OCI-LY7 (cell line): ENCODE measurements at regions not wholly inside any gene's neighbourhood (a gene's known extent, or its start where the extent isn't known, plus 50 kb on each side); places are given as distances from the start of the nearest gene placed in this dataset.

Experiments
- EZH2phosphoT487 ChIP-seq: fragments of 200-600 bp; sonication (generic); IDR thresholded peaks from 2 replicates; pipeline ENCODE4 v1.6.1; 2018; ENCODE audit warnings: low read depth, borderline replicate concordance, mild to moderate bottlenecking, mixed run types, antibody characterized with exemption, low read length, moderate library complexity, mixed read lengths
- TF ChIP-seq, protein P1 (sequence below): fragments of 200-600 bp; sonication (generic); conservative IDR thresholded peaks from 2 replicates; pipeline ENCODE4 v1.5.1; 2014; ENCODE audit warnings: mild to moderate bottlenecking, antibody characterized with exemption, low read length, moderate library complexity, mixed read lengths

DNA sequence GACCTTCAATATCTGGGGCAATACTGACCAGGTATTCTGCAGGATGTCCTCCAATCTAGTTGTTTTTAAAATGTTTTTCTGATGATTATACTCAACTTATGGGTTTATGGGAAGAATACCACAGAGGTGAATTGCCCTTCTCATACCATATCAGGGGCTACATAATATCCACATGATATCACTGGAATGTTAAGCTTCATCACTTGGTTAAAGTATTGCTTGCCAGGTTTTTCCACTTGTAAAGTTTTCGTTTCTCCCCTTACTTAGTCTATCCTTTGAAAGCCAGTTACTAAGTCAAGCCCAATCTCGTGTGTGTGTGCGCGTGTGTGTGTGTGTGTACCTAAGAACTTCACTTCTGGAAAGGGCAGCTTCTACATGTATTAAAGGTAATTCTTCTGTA, 980.9 kb upstream of the FBXO33 start:
- TF ChIP-seq, protein P1, sequence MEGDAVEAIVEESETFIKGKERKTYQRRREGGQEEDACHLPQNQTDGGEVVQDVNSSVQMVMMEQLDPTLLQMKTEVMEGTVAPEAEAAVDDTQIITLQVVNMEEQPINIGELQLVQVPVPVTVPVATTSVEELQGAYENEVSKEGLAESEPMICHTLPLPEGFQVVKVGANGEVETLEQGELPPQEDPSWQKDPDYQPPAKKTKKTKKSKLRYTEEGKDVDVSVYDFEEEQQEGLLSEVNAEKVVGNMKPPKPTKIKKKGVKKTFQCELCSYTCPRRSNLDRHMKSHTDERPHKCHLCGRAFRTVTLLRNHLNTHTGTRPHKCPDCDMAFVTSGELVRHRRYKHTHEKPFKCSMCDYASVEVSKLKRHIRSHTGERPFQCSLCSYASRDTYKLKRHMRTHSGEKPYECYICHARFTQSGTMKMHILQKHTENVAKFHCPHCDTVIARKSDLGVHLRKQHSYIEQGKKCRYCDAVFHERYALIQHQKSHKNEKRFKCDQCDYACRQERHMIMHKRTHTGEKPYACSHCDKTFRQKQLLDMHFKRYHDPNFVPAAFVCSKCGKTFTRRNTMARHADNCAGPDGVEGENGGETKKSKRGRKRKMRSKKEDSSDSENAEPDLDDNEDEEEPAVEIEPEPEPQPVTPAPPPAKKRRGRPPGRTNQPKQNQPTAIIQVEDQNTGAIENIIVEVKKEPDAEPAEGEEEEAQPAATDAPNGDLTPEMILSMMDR = no peak
- TF ChIP-seq EZH2phosphoT487 = no peak
